Progenitor cell of endocrine pancreas (in vitro differentiated cells): ENCODE measurements at regions not wholly inside any gene's neighbourhood (a gene's known extent, or its start where the extent isn't known, plus 50 kb on each side); places are given as distances from the start of the nearest gene placed in this dataset.

Source experiments
- DNase-seq: peaks from one replicate; pipeline ENCODE4 v3.0.0; 2021; ENCODE audit warnings: low spot score; ENCODE audit not compliant: unreplicated experiment
- H3K27ac Mint-ChIP-seq: 2 replicates; pipeline ENCODE4 v1.8.0; 2021; ENCODE audit warnings: mild to moderate bottlenecking, moderate library complexity, mixed read lengths
- H3K27me3 Mint-ChIP-seq: 2 replicates; pipeline ENCODE4 v1.8.0; 2021; ENCODE audit warnings: mixed read lengths
- H3K36me3 Mint-ChIP-seq: 2 replicates; pipeline ENCODE4 v1.8.0; 2022; ENCODE audit warnings: mixed read lengths; ENCODE audit not compliant: insufficient read depth
- H3K4me1 Mint-ChIP-seq: 2 replicates; pipeline ENCODE4 v1.8.0; 2021; ENCODE audit warnings: low read depth, mixed read lengths
- H3K4me3 Mint-ChIP-seq: 2 replicates; pipeline ENCODE4 v1.8.0; 2021; ENCODE audit warnings: low read depth, mild to moderate bottlenecking, moderate library complexity, mixed read lengths
- H3K9me3 Mint-ChIP-seq: 2 replicates; pipeline ENCODE4 v1.8.0; 2021; ENCODE audit warnings: low read depth, mixed read lengths
- TF ChIP-seq, protein P1 (sequence below): fragments of 200-600 bp; sonication (generic); IDR thresholded peaks from one replicate; pipeline ENCODE4 v1.5.0; 2021; ENCODE audit warnings: antibody characterized with exemption, mild to moderate bottlenecking; ENCODE audit not compliant: unreplicated experiment

DNA sequence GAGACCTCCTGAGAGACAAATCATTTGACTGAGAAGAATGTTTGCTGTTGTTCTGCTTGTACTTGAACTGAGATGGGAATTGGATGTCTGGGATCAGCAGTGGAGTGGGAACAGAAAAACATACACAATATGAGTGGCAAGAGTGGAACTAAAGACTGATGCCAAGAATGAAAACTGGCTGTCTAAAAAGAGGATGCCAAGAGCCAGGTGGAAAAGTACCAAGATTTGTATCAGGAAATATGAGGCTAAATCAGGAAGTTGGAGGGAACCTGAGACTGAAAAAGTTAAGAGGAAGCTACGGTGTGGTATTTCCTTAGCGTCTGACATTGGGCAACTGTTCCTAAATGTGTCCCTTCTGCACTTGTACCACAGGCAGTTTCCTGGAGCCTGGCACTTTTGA, 440.9 kb upstream of the CELF4 start:
- Mint-ChIP-seq H3K4me3 (no peak overlapping the region), H3K27ac (no peak overlapping the region), H3K4me1 (peaks cover 4% of the 10 kb centered on the region), H3K27me3 (peaks cover 2% of the 10 kb centered on the region), H3K9me3 (peaks cover 3% of the 10 kb centered on the region), H3K36me3 (no peaks in the 10 kb centered on the region)
- DNase-seq: no peak
- TF ChIP-seq, protein P1, sequence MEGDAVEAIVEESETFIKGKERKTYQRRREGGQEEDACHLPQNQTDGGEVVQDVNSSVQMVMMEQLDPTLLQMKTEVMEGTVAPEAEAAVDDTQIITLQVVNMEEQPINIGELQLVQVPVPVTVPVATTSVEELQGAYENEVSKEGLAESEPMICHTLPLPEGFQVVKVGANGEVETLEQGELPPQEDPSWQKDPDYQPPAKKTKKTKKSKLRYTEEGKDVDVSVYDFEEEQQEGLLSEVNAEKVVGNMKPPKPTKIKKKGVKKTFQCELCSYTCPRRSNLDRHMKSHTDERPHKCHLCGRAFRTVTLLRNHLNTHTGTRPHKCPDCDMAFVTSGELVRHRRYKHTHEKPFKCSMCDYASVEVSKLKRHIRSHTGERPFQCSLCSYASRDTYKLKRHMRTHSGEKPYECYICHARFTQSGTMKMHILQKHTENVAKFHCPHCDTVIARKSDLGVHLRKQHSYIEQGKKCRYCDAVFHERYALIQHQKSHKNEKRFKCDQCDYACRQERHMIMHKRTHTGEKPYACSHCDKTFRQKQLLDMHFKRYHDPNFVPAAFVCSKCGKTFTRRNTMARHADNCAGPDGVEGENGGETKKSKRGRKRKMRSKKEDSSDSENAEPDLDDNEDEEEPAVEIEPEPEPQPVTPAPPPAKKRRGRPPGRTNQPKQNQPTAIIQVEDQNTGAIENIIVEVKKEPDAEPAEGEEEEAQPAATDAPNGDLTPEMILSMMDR: no peak

DNA sequence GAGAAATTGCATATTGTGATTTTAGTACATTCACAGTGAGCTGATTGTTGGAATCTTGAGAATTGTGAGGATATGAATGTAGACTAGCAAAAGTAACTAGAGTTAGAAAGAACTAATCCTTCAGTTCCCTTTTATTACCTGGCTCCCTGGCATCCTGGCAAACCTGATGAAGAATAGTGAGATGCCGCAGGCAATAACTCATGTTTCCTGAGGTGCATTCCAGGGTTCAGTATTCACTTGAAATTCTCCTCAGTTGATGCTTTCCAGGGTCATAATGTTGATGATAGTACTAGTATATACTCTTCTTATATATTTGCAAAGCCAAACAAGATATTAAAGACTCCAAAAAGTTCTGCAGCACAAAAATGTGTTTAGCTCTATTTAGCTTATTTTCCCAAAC, 432.1 kb upstream of the CELF4 start:
- Mint-ChIP-seq H3K36me3 (no peaks in the 10 kb centered on the region), H3K4me1 (peaks cover 3% of the 10 kb centered on the region), H3K27ac (no peak overlapping the region), H3K27me3 (no peaks in the 10 kb centered on the region), H3K9me3 (no peaks in the 10 kb centered on the region), H3K4me3 (no peak overlapping the region)
- TF ChIP-seq, protein P1: no peak
- no peak for DNase-seq

DNA sequence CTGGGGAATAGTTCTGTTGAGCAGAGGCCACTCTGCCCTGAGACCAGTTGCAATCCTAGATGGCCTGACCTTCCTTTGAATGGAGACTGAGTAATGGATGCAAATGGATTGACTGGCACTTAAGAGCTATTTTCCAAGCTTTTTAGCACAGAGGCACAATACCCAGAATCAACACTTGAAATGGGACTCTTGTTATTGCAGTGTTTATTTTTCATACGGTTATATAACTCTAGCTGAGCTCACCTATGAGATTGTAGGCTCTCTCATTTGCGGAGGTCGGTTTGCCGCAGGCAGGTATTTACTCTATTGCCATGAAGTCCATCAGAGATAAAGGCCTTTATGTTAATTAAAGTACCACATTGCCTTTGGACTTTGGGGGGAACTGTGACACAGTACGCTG, 422.3 kb upstream of the CELF4 start:
- no peak for DNase-seq
- Mint-ChIP-seq H3K9me3 (no peaks in the 10 kb centered on the region), H3K27me3 (no peaks in the 10 kb centered on the region), H3K4me3 (no peak overlapping the region), H3K36me3 (no peaks in the 10 kb centered on the region), H3K4me1 (peaks cover 3% of the 10 kb centered on the region), H3K27ac (no peak overlapping the region)
- TF ChIP-seq, protein P1: no peak

DNA sequence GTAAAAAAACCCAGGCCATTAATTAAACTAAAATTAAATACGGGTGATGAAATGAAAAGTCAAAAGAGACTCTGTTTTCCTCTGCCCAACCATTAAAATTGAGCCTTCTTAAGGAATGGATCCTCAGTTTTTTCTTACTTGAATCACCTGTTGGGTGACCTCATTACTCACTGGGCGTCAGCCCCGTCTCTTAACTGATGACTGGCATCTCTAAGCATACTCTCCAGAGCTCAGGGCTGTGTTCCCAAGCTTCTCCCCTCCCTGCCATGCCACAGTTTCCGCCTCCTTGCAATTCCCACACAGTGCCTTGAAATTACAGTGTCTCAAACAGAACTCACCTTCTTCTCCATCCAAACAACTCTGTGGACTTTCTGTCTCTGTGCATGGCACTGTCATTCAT, 421.1 kb upstream of the CELF4 start:
- Mint-ChIP-seq H3K36me3 (no peaks in the 10 kb centered on the region), H3K4me1 (peaks cover 3% of the 10 kb centered on the region), H3K27ac (no peak overlapping the region), H3K9me3 (no peaks in the 10 kb centered on the region), H3K27me3 (no peaks in the 10 kb centered on the region), H3K4me3 (no peak overlapping the region)
- TF ChIP-seq, protein P1: no peak
- DNase-seq: no peak

DNA sequence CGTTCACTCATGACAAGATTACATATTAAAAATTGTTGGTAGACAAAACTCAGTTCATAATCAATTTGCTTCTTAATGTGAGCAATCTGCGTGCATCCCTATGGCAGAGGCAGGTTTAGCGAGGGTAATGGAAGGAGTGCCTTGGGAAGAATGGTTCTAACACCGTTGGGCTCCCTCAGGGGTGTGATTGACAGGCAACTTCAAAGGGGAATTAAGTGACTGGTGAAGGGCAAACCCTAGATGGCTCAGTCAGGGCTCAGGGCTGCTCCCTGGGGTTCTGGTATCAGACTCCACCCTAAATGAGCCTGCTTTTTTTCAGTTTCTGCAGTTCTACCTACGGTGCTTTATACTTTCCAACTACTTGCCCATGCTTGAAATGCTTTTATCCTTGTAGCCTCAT, 419.5 kb upstream of the CELF4 start:
- Mint-ChIP-seq H3K36me3 (no peaks in the 10 kb centered on the region), H3K27ac (no peak overlapping the region)

More for the DNA sequence above, 419.5 kb upstream of the CELF4 start:
- no peaks in the 10 kb centered on the region for H3K27me3 Mint-ChIP-seq
- H3K4me1 Mint-ChIP-seq: peaks cover 3% of the 10 kb centered on the region
- no peaks in the 10 kb centered on the region for H3K9me3 Mint-ChIP-seq
- DNase-seq: no peak
- H3K4me3 Mint-ChIP-seq: no peak overlapping the region
- TF ChIP-seq, protein P1: no peak
